Sigmoid colon (tissue), 4 donors: ENCODE measurements at regions not wholly inside any gene's neighbourhood (a gene's known extent, or its start where the extent isn't known, plus 50 kb on each side); places are given as distances from the start of the nearest gene placed in this dataset.

Source experiments
- EP300 ChIP-seq, 4 donors: sonication (generic); formaldehyde crosslinking; IDR thresholded peaks; one replicate each; pipeline ENCODE4 v1.6.1; 2017; ENCODE audit warnings: antibody characterized with exemption in 4 of 4
- POLR2A ChIP-seq, 2 donors: fragments of 450-650 bp; IDR thresholded peaks; one replicate each; pipeline ENCODE4 v1.6.1; 2016; ENCODE audit warnings: antibody characterized with exemption in 2 of 2, mild to moderate bottlenecking in 2 of 2, moderate library complexity in 2 of 2
- POLR2AphosphoS5 ChIP-seq, 4 donors: sonication (generic); formaldehyde crosslinking; IDR thresholded peaks; one replicate each; pipeline ENCODE4 v1.6.1; 2017; ENCODE audit warnings: antibody characterized with exemption in 4 of 4
- TF ChIP-seq, protein P1 (sequence below), 4 experiments: fragments of 450-650 bp in 3 of 4; fragments of 200-600 bp in 1 of 4; IDR thresholded peaks; one replicate each; pipeline ENCODE4 v1.5.1; 2016 to 2019; ENCODE audit warnings: antibody characterized with exemption in 4 of 4, mild to moderate bottlenecking in 3 of 4, moderate library complexity in 2 of 4

DNA sequence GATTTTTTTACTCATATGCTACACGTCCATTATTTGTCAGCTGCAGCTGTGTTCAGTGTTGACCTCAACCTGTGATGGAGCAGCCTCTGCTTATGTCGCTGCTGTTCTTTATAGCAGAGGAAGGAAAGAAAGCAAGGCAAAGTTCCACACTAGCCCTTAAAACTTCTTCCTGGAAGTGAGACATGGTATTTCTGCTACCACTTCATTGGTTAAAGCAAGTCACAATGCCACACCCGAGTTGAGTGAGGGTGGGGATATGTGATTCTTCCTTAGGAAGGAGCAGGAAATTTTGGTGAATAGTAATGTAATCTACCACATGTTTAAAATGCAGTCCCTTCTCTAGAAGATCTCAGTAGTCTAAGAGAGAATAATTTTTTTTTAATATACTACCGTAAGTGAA lies 224.8 kb upstream of the DMRT1 start:
- TF ChIP-seq, protein P1, sequence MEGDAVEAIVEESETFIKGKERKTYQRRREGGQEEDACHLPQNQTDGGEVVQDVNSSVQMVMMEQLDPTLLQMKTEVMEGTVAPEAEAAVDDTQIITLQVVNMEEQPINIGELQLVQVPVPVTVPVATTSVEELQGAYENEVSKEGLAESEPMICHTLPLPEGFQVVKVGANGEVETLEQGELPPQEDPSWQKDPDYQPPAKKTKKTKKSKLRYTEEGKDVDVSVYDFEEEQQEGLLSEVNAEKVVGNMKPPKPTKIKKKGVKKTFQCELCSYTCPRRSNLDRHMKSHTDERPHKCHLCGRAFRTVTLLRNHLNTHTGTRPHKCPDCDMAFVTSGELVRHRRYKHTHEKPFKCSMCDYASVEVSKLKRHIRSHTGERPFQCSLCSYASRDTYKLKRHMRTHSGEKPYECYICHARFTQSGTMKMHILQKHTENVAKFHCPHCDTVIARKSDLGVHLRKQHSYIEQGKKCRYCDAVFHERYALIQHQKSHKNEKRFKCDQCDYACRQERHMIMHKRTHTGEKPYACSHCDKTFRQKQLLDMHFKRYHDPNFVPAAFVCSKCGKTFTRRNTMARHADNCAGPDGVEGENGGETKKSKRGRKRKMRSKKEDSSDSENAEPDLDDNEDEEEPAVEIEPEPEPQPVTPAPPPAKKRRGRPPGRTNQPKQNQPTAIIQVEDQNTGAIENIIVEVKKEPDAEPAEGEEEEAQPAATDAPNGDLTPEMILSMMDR (IDR thresholded peaks at IDR 0.05): no peak
- no peak for TF ChIP-seq POLR2AphosphoS5 (IDR thresholded peaks at IDR 0.05)
- TF ChIP-seq POLR2A (IDR thresholded peaks at IDR 0.05): no peak
- no peak for TF ChIP-seq EP300 (IDR thresholded peaks at IDR 0.05)
